Osteocyte (in vitro differentiated cells): ENCODE measurements at regions not wholly inside any gene's neighbourhood (a gene's known extent, or its start where the extent isn't known, plus 50 kb on each side); places are given as distances from the start of the nearest gene placed in this dataset.

ENCODE experiments used
- DNase-seq: peaks from one replicate; pipeline ENCODE4 v3.0.0; 2021; ENCODE audit warnings: mixed read lengths; ENCODE audit not compliant: unreplicated experiment; ENCODE audit errors: extremely low spot score
- H3K27ac Mint-ChIP-seq: one replicate; pipeline ENCODE4 v1.8.0; 2021; ENCODE audit warnings: mild to moderate bottlenecking, mixed read lengths; ENCODE audit not compliant: unreplicated experiment
- H3K27me3 Mint-ChIP-seq: one replicate; pipeline ENCODE4 v1.8.0; 2021; ENCODE audit warnings: mixed read lengths; ENCODE audit not compliant: unreplicated experiment
- H3K36me3 Mint-ChIP-seq: one replicate; pipeline ENCODE4 v1.8.0; 2021; ENCODE audit warnings: mixed read lengths; ENCODE audit not compliant: unreplicated experiment
- H3K4me1 Mint-ChIP-seq: one replicate; pipeline ENCODE4 v1.8.0; 2021; ENCODE audit warnings: mixed read lengths; ENCODE audit not compliant: unreplicated experiment
- H3K4me3 Mint-ChIP-seq: one replicate; pipeline ENCODE4 v1.8.0; 2021; ENCODE audit warnings: mild to moderate bottlenecking, moderate library complexity, mixed read lengths; ENCODE audit not compliant: unreplicated experiment
- H3K9me3 Mint-ChIP-seq: one replicate; pipeline ENCODE4 v1.8.0; 2021; ENCODE audit warnings: mixed read lengths; ENCODE audit not compliant: unreplicated experiment
- TF ChIP-seq, protein P1 (sequence below): fragments of 200-600 bp; sonication (generic); IDR thresholded peaks from 2 replicates; pipeline ENCODE4 v1.5.0; 2021; ENCODE audit warnings: antibody characterized with exemption, mild to moderate bottlenecking, moderate library complexity

DNA sequence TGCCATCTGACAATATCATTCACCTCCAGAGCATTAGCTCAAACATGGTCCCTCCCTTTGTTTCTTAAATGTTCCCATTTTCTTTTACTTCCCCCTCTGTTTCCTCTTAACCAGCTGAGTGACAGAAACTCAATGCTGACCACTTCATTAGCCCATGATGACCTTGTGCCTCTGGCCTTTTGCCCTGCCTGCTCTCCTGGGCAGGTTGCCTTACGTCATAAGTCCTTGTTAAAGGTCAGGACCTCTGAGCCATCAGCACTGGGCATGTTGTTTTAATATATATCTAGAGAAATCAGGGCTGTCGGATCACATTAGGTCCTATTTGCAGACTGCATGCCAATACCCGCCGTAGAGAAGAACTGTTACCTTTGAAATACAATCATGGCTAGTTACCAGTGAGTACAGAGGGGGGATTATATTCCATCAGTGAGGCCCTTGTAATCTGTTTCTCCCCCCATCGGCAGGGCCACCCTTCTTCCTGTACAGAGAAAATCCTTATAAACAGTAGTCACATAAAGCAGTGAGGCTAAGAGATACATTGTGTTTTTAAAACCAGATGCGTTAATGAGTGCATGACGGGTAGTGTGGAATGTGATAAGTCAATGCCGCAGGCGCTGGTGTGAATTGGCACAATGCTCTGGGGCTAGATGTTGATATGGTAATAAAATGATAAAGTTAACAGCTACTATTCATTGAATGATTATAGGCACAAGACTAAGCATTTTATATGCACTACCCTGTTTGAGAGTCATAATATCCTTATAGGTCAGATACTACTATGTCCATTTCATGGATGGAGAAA lies 94.3 kb upstream of the ZFHX3 start:
- Mint-ChIP-seq H3K27me3 (peaks cover 11% of the 10 kb centered on the region), H3K27ac (no peak overlapping the region), H3K36me3 (no peaks in the 10 kb centered on the region), H3K9me3 (no peaks in the 10 kb centered on the region), H3K4me3 (no peak overlapping the region), H3K4me1 (peaks cover 23% of the 10 kb centered on the region)
- TF ChIP-seq, protein P1, sequence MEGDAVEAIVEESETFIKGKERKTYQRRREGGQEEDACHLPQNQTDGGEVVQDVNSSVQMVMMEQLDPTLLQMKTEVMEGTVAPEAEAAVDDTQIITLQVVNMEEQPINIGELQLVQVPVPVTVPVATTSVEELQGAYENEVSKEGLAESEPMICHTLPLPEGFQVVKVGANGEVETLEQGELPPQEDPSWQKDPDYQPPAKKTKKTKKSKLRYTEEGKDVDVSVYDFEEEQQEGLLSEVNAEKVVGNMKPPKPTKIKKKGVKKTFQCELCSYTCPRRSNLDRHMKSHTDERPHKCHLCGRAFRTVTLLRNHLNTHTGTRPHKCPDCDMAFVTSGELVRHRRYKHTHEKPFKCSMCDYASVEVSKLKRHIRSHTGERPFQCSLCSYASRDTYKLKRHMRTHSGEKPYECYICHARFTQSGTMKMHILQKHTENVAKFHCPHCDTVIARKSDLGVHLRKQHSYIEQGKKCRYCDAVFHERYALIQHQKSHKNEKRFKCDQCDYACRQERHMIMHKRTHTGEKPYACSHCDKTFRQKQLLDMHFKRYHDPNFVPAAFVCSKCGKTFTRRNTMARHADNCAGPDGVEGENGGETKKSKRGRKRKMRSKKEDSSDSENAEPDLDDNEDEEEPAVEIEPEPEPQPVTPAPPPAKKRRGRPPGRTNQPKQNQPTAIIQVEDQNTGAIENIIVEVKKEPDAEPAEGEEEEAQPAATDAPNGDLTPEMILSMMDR: no peak
- DNase-seq: no peak

GRCh38 chr16:73140929-73141328 lies 93.0 kb upstream of the ZFHX3 start:
- Mint-ChIP-seq H3K4me1 (peaks cover 23% of the 10 kb centered on the region), H3K36me3 (no peaks in the 10 kb centered on the region), H3K9me3 (no peaks in the 10 kb centered on the region), H3K27me3 (peaks cover 13% of the 10 kb centered on the region), H3K27ac (no peak overlapping the region), H3K4me3 (no peak overlapping the region)
- no peak for DNase-seq
- TF ChIP-seq, protein P1: no peak

- Mint-ChIP-seq H3K27me3 (peaks cover 3% of the 10 kb centered on the region), H3K9me3 (peaks cover 12% of the 10 kb centered on the region), H3K4me3 (no peak overlapping the region), H3K27ac (no peak overlapping the region), H3K4me1 (peaks cover under 1% of the 10 kb centered on the region), H3K36me3 (no peaks in the 10 kb centered on the region)
- TF ChIP-seq, protein P1: no peak
- DNase-seq: no peak
These were observed 83.4 kb upstream of the ZFHX3 start for GRCh38 chr16:73131156-73131862.

- Mint-ChIP-seq H3K4me1 (peaks cover 13% of the 10 kb centered on the region), H3K27ac (no peak overlapping the region), H3K36me3 (no peaks in the 10 kb centered on the region), H3K9me3 (peaks cover 12% of the 10 kb centered on the region), H3K4me3 (no peak overlapping the region), H3K27me3 (peaks cover 3% of the 10 kb centered on the region)
- no peak for DNase-seq
- TF ChIP-seq, protein P1: no peak
These were observed 81.5 kb upstream of the ZFHX3 start for GRCh38 chr16:73129455-73129854.

GRCh38 chr16:73126525-73126853 lies 78.6 kb upstream of the ZFHX3 start:
- Mint-ChIP-seq H3K4me3 (no peak overlapping the region), H3K9me3 (peaks cover 12% of the 10 kb centered on the region), H3K27ac (peak overlapping the region; percentile 36), H3K4me1 (peaks cover 25% of the 10 kb centered on the region), H3K27me3 (no peaks in the 10 kb centered on the region), H3K36me3 (no peaks in the 10 kb centered on the region)
- TF ChIP-seq, protein P1: no peak
- no peak for DNase-seq
